CD4-positive, alpha-beta T cell treated with Interleukin-6 for 4 hours (primary cell): ENCODE measurements at regions not wholly inside any gene's neighbourhood (a gene's known extent, or its start where the extent isn't known, plus 50 kb on each side); places are given as distances from the start of the nearest gene placed in this dataset.
A peak's percentile ranks its signal among the peaks of the same experiment; 100 is the strongest.

Experiments
- DNase-seq: peaks from one replicate; pipeline ENCODE4 v3.0.0-alpha.2; 2020; ENCODE audit warnings: mixed read lengths

DNA sequence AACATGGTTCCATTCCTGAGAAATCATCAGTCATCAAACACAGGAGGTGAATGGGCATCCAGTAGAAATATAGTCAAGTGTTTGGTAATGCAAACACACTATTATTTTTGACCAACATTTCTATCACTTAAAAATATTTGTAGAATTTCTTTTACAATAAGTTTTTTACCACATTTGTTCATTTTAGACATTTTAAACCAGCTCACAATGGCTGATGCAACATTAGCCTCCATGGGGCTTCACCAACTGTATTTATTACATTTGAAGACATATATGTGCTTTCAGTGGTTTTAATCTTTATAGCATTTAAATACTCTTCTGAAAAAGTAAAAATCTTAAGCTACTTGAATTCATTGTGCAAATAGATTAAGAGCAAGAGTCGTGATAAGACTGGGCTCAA lies 1201.4 kb upstream of the TMEM132C start:
- no peak for DNase-seq

DNA sequence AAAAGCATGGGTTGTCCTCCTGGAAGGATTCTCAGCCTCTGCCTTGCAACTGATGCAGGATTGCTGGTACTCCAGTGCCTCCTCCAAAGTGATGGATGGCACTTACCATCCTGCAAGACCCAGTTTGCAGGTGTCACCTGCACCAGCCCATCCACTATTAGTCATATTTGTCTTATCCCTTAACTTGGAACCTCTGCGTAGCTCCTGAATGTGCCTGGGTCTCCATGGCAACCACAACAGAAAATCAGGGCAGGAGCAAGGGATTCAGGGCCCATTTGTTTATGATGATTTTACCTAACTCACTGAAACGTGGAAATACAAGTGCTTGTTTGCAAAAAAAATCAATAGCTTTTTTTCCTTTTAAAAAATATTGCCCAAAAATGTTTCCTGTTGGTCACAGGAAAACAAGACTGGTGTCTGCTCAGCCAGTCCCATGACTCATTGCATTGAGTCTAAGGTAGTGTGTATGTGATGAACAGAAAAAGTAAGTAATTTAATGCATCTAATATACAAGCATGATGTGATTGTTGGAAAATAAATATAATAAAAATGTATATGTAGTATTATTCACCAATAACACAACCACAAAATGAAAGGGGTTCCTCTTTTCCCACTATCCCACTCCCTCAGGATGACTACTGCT lies 1196.3 kb upstream of the TMEM132C start:
- DNase-seq: no peak

GRCh38 chr12:127074161-127074560 lies 1192.8 kb upstream of the TMEM132C start:
- no peak for DNase-seq

- DNase-seq: no peak
These were observed 1191.0 kb upstream of the TMEM132C start for GRCh38 chr12:127075981-127076380.

DNA sequence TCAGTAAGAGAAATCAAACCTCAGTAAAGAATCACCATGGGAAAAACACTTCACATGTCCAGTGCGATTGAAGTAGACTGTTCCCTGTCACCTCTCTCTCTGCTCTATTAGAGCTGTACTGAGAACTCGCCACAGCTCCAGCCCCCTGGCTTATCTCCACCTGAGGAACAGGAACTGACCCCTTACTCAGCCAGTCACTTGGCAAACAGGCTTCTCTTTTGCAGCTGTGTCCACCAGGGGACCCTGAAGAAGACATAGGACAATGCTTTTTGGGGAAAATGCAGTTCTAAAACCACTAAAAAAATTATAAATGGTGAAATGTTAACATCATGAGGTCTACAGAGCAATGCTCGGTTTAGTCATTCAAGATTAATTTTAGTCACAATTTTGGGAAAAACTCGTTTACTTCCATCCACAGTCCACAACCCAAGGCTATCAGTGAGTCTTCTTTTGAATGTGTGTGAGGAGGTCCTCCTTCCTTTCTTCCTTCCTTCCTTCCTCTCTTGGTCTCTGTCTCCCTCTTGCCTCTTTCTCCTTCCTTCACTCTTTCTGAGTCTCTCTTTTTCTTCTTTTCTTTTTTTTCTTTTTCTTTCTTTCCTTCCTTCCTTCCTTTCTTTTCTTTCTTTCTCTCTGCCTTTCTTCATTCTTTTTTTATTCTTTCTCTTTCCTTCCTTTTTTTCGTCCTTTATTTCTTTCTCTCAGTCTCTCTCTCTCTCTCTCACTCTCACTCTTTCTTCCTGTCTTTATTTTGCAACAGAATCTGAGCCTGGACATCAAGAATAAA lies 1189.5 kb upstream of the TMEM132C start:
- DNase-seq: no peak

- no peak for DNase-seq
These were observed 1188.2 kb upstream of the TMEM132C start for GRCh38 chr12:127078577-127079350.

DNA sequence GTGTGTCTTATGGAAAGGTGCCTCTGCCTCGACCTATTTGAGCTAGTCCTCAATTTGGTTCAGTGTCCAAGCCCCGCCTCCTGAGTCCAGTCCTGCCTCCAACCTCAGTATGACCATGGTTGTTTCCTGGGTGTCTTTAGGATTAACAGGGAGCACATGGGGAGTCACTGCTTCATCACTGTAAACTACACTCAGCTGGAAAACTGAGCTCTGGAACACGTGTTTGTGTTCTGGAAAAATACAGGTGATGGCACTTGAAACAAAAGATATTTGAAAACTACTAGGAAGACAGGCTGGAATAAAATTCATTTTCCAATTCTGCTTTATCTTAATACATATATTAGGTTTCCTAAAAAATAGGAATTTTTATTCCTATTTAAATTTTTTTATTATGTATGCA lies 1187.3 kb upstream of the TMEM132C start:
- no peak for DNase-seq

DNA sequence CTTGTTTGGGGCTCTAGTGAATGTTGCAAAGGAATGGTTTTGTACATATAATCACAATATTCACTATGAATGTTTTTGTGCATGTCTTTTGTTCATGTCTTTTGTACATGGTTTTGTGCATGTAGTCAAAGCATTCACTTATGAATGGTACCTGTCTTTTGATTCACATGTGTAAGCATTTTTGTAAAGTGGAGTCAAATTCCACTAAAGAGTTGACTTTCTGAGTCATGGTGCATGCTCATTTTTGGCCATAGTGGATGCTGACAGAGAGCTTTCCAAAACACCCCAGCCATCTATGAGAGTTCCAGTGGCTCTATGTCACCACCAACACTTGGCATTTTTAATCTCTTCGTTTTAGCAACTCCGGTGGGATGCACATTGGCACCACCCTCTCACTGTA lies 1185.9 kb upstream of the TMEM132C start:
- DNase-seq: no peak

DNA sequence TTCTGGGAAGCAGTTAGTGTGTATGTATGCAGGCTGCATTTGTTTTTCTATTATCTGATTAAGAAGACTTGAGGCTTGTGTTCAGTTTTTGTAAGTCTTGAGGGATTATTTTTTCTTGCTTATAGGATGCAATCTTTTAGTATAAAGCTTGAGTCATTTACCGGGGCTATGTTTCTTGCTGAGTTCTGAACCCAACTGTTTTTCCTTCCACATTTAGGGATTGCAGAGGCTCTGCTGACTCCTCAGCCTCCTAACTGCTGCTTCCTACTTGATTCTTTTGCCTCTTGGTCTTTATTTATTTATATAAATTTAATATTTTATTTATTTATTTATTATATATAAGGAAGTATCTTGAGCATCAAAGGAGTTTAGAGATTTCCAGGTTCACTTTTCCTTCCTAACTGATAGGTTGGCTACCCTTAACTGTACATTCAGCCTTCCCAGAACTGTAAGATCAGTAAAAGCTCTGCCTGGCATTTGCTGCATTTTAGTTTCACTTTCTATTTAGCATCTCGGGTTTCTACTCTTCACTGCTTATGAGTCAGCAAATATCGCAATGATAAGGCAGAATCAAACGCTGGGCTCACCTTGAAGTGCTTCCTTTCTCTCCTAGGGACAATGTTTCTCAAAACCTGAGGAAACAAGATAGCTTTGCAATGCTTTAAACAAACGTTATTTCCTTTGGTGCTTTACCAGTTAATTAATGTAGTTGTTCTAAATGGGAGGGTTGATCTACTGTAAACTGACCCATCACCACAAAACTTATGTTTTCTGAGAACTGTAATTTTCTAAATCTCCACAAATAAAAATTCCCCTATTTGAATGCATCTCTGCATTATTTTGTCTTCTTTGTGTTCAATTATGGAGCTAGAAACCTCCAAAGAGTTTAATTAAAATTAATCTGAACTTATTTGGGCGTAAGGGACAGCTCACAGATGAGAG lies 1183.7 kb upstream of the TMEM132C start:
- DNase-seq: peak; percentile 10

DNA sequence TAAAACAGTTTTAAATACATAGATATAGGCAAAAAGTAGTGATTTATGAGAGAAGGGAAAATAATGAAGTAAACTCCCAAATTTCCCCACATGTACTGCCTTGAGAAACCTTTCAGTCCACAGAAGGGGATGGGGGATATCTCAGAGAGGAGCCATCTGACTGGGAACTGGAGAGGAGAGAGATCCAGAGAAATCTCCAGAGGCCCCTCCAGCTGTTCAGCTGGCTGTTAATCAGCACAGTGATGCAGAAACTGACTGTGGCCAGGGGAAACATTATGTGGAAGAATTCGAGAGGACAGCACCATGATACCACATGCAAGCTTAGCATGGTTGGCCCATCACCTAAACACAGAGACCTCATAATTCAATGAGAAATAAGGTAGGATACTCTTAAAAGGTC lies 1165.9 kb upstream of the TMEM132C start:
- no peak for DNase-seq

DNA sequence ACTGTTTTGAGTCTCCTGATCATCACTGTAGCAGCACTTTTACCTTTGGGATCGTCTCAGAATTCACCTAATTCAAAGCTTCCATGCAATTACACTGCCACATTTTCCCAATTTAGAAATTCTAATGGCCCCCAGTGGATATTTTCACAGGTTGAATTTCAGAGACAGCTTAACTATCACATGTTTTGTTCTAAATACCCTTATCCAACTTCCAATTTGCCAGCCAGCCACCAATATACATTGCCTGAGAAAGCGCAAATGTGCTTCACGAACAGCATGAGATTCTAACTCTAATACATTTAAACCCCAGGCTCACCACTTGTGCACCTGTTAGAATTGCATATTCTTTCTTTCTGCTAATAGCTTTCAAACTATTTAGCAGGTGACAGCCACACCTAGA lies 1160.9 kb upstream of the TMEM132C start:
- no peak for DNase-seq

- no peak for DNase-seq
These were observed 1160.3 kb upstream of the TMEM132C start for GRCh38 chr12:127106697-127107096.

DNA sequence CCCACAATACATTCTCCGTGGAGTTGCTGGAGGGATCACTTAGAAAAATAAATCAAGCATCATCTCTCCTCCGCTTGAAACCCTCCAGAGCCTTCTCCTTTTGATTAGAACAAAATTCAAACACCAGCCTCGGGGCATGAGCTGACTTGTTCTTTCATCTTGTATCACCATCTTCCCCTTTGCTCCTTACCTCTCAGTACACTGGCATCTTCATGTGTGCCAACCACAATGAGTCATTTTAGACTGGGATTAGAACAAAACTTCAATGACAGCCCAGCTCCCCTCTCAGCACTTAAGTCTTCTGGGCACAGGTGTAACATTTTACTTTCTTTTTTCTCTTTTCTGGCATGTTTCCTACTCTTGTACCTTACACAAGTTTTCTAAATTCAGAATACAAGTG lies 1159.2 kb upstream of the TMEM132C start:
- no peak for DNase-seq

GRCh38 chr12:127108360-127109215 lies 1158.4 kb upstream of the TMEM132C start:
- peak; percentile 34 for DNase-seq

DNA sequence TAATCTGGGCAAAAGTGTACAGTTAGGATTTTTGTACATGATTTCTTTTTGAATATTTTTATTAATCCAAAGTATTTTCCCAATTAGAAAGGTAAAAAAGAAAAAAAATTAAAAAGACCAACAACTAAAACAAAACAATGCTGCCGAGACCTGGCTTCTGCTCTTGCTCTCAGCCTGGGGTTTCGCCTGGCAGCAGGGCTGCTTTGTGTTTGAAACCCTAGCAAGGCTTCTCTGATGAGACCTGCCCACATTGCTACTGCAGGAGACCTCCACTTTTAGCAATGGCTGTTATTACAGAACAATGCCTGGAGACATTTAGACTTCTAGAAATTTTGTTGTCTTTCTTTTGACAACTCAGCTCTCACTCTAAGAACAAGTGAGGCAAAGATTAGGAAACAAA lies 1153.0 kb upstream of the TMEM132C start:
- no peak for DNase-seq

DNA sequence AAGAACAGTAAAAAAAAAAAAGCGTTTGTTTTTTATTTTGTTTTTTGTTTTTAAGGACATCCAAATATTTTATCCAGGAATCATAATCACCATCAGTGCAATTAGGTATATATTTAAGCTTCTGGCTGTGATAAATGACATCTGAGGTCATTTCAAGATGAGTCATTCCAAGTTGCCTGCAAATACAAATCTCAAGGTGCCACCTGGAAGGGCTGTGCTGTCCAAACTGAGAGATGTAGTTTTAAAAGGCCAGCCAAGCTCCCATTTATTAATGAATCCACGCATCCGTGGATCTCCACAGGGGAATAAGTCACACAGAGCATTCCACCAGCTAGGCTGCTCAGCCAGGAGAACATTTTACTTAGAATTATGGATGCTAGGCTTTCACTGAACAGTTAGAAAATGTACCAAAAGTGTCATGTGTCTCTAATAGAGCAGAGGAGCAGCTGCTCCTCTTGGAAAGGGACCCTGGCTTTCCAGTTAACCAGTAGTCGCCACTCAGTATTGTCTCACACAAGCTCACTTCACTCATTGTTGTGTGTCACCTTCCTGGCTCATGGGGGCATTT lies 1151.4 kb upstream of the TMEM132C start:
- DNase-seq: no peak

GRCh38 chr12:127118251-127118650 lies 1148.7 kb upstream of the TMEM132C start:
- no peak for DNase-seq

- DNase-seq: no peak
These were observed 1147.3 kb upstream of the TMEM132C start for GRCh38 chr12:127119600-127120140.

DNA sequence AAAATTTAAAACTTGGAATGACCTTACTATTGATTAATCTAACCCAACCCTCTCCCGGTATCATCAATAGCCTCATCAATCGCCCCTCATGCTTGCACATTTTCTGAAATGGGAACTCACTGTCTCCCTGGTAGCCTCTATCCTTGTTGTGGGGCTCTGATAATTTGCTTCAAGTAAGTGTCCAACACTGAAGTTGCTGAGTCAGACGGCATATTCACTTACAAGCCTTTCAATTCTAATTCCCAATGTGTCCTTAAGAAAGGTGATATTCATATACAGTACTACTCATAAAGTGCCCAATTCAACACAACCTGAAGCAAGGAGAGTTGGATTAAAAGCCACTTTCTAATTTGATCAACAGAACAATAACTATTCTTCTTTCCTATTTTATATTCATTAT lies 1146.1 kb upstream of the TMEM132C start:
- no peak for DNase-seq

GRCh38 chr12:127121494-127122084 lies 1145.4 kb upstream of the TMEM132C start:
- no peak for DNase-seq
